PFSK-1 (cell line): ENCODE measurements at regions not wholly inside any gene's neighbourhood (a gene's known extent, or its start where the extent isn't known, plus 50 kb on each side); places are given as distances from the start of the nearest gene placed in this dataset.

Experiments used
- POLR2AphosphoS5 ChIP-seq: IDR thresholded peaks from 2 replicates; pipeline ENCODE4 v1.6.1; 2012; ENCODE audit warnings: low read depth, mild to moderate bottlenecking, control low read depth, low read length, moderate library complexity
- REST ChIP-seq, 2 experiments: IDR thresholded peaks; 2 replicates each; pipeline versions ENCODE4 v1.6.1 to v1.8.0; 2011 to 2012; ENCODE audit warnings: low read depth in 2 of 2, low read length in 2 of 2, control low read depth in 1 of 2, inconsistent platforms in 1 of 2, mild to moderate bottlenecking in 1 of 2, moderate library complexity in 1 of 2; ENCODE audit not compliant: insufficient read depth in 1 of 2
- SIN3A ChIP-seq: IDR thresholded peaks from 2 replicates; pipeline ENCODE4 v1.6.1; 2012; ENCODE audit warnings: mild to moderate bottlenecking, low read length, moderate library complexity, borderline replicate concordance; ENCODE audit not compliant: insufficient read depth

DNA sequence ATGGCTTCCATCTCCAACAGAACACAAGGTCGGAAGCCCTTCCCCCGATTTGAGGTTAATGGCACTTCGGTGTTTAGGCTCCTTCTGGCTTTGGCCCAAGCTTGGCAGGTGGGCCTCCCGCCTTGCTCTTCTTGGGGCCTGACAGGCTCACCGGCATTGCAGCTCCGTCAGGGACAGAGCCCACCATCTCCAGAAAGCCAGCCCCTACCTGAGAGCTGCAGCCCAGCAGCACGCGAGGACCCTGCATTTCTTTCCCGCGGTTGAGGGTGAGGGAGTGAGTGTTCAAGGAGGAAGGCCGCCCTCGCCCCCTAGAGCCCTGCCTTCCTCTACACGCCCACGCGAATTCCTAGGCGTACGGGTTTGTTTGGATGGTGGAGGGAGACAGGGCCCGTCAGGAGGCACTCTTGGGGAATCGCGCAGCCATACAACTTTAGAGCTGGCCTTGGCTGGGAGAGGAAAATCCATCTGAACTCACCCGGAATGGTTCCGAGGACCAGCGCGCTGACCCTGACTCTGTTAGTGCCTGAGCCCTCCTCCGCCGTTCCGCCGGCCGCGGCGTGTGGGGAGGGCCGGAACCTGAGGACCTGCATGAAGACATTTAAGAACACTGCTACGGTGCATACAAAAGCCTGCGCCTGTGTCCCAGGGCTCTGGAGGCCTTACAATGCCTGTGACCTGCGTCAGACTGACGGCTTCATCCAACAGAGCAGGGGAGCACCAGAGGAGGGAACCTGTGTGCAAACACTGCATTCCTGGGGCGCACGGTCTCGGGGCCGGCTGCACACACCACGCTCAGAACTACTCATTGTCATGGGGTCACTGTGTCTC, 73.8 kb downstream of the MRPL36 start:
- no peak for TF ChIP-seq REST (IDR thresholded peaks at IDR 0.05; ENCODE audit: insufficient read depth in 1 of 2, low read depth in 2 of 2, low read length in 2 of 2)
- TF ChIP-seq POLR2AphosphoS5 = no peak
- no peak for TF ChIP-seq SIN3A
